ENCODE measurements at regions not wholly inside any gene's neighbourhood (a gene's known extent, or its start where the extent isn't known, plus 50 kb on each side); places are given as distances from the start of the nearest gene placed in this dataset.

DNA sequence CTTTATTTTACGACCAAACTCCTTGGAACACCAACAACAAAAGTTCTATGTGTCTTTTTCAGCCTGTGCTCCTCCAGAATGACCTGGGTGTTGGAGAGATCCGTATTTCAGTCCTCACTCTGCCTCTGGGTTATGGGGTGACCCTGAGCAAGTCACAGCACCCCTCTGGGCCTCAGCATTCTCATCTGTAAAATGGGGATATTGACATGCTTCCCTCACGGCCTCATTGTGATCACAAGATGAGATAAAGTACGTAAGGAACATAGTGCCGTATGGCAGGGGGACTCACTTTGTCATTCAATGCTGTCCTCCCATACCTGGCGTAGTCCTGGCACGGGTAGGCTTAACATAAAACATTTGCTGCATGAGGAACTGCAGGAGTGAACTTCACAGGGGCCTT, 123.0 kb upstream of the HAND1 start:
- H3K4me2 ChIP-seq = no peak overlapping the region
- TF ChIP-seq NANOG (IDR thresholded peaks at IDR 0.05; ENCODE audit: borderline replicate concordance) (no peak), CTCF (conservative IDR thresholded peaks at IDR 0.05; ENCODE audit: low read depth in 2 of 2) (no peak), ZNF462 (CRISPR knock-in tag; IDR thresholded peaks at IDR 0.05) (no peak), CREB1 (CRISPR knock-in tag; IDR thresholded peaks at IDR 0.05; ENCODE audit: low read depth) (no peak), JUNB (IDR thresholded peaks at IDR 0.05; ENCODE audit: unreplicated experiment) (no peak), EZH2 (IDR thresholded peaks at IDR 0.05; ENCODE audit: low read depth, unreplicated experiment) (no peak), STAT1 (IDR thresholded peaks at IDR 0.05; ENCODE audit: unreplicated experiment) (no peak)
- peaks cover 13% of the 10 kb centered on the region for H3K27me3 Mint-ChIP-seq (ENCODE audit: insufficient read depth, low read depth, poor library complexity)
- H2AFZ ChIP-seq = no peak overlapping the region
- no peak for DNase-seq (ENCODE audit: low spot score)
- no peaks in the 10 kb centered on the region for H3K79me2 ChIP-seq (replicated peaks; ENCODE audit: insufficient read depth)
- peaks cover 22% of the 10 kb centered on the region for H3K27me3 ChIP-seq (ENCODE audit: insufficient read depth)
- H3K9me2 ChIP-seq (ENCODE audit: insufficient read depth) = peaks cover 5% of the 10 kb centered on the region; the same call in 1 of the 2 replicates
- no peak for ATAC-seq
- H3K4me3 ChIP-seq = no peak overlapping the region
- H3K36me3 Mint-ChIP-seq (ENCODE audit: low read depth) = no peaks in the 10 kb centered on the region
- no peaks in the 10 kb centered on the region for H3K9me3 Mint-ChIP-seq
- H3K36me3 ChIP-seq (ENCODE audit: insufficient read depth) = no peaks in the 10 kb centered on the region
- no peaks in the 10 kb centered on the region for H4K20me1 ChIP-seq (replicated peaks; ENCODE audit: insufficient read depth)
- no peaks in the 10 kb centered on the region; the same call in 2 of the 3 replicates for H3K4me1 Mint-ChIP-seq
- H3K4me3 Mint-ChIP-seq = no peak overlapping the region
- no peak overlapping the region for H3K27ac ChIP-seq (ENCODE audit: low read depth)
- no peaks in the 10 kb centered on the region for H3F3A ChIP-seq (replicated peaks; ENCODE audit: low read depth)
- H3K4me1 ChIP-seq (ENCODE audit: insufficient read depth) = peaks cover 7% of the 10 kb centered on the region; the same call in 1 of the 2 replicates
- no peak overlapping the region for H3K27ac Mint-ChIP-seq
